OCI-LY7 (cell line): ENCODE measurements at regions not wholly inside any gene's neighbourhood (a gene's known extent, or its start where the extent isn't known, plus 50 kb on each side); places are given as distances from the start of the nearest gene placed in this dataset.

ENCODE experiments used
- BruUV-seq: library from RNA; stranded (reverse); fragments of 400-500 nt; replicated peaks from 2 replicates; lab custom pipeline; 2021; lab: Mats Ljungman, UMichigan
- CTCF ChIA-PET: fragments of 300-600 bp; sonication (Branson Sonifier 250); formaldehyde crosslinking; loops from one replicate; lab custom pipeline; 2022; ENCODE audit warnings: antibody characterized with exemption; ENCODE audit not compliant: unreplicated experiment; lab: Charles Lee
- POLR2A ChIA-PET: fragments of 300-600 bp; sonication (Branson Sonifier 250); formaldehyde crosslinking; loops from one replicate; lab custom pipeline; 2022; ENCODE audit warnings: antibody characterized with exemption; lab: Charles Lee
- DNase-seq: peaks from one replicate; pipeline ENCODE4 v3.0.0-alpha.2; 2015; ENCODE audit warnings: low spot score
- H2AFZ ChIP-seq: fragments of 200-600 bp; sonication (generic), shearing (Covaris generic); 2 replicates; pipeline ENCODE4 v1.6.1; 2014; ENCODE audit warnings: mild to moderate bottlenecking, antibody characterized with exemption, low read length, moderate library complexity
- H3K27ac ChIP-seq: fragments of 200-600 bp; sonication (generic); 2 replicates; pipeline ENCODE4 v1.5.1; 2014; ENCODE audit warnings: mixed run types, low read depth, mild to moderate bottlenecking, moderate library complexity, low read length, inconsistent platforms; ENCODE audit not compliant: poor library complexity, severe bottlenecking
- H3K36me3 ChIP-seq: fragments of 200-600 bp; sonication (generic); 2 replicates; pipeline ENCODE4 v1.6.1; 2014; ENCODE audit warnings: mild to moderate bottlenecking, antibody characterized with exemption, low read length, moderate library complexity, mixed read lengths; ENCODE audit not compliant: insufficient read depth
- H3K4me1 ChIP-seq: fragments of 200-600 bp; sonication (generic); 2 replicates; pipeline ENCODE4 v1.5.1; 2014; ENCODE audit warnings: mild to moderate bottlenecking, low read length; ENCODE audit not compliant: insufficient read depth, poor library complexity, severe bottlenecking
- H3K4me2 ChIP-seq: fragments of 200-600 bp; sonication (generic); 2 replicates; pipeline ENCODE4 v1.6.1; 2014; ENCODE audit warnings: mild to moderate bottlenecking, low read length
- H3K4me3 ChIP-seq: fragments of 200-600 bp; sonication (generic); 2 replicates; pipeline ENCODE4 v1.5.1; 2014; ENCODE audit warnings: mild to moderate bottlenecking, low read depth, low read length; ENCODE audit not compliant: poor library complexity, severe bottlenecking
- H3K79me2 ChIP-seq: fragments of 200-600 bp; sonication (generic); 2 replicates; pipeline ENCODE4 v1.6.1; 2016; ENCODE audit warnings: low read depth, mild to moderate bottlenecking, low read length, moderate library complexity, mixed read lengths; ENCODE audit not compliant: insufficient read depth
- H3K9me2 ChIP-seq: fragments of 200-600 bp; sonication (generic); 2 replicates; pipeline ENCODE4 v1.6.1; 2016; ENCODE audit warnings: mild to moderate bottlenecking, low read length, mixed read lengths; ENCODE audit not compliant: insufficient read depth
- H3K9me3 ChIP-seq: fragments of 200-600 bp; sonication (generic); 2 replicates; pipeline ENCODE4 v1.6.1; 2014; ENCODE audit warnings: mild to moderate bottlenecking, mixed run types, low read length, mixed read lengths
- H4K20me1 ChIP-seq: fragments of 200-600 bp; sonication (generic); 2 replicates; pipeline ENCODE4 v1.6.1; 2014; ENCODE audit warnings: mild to moderate bottlenecking, antibody characterized with exemption, low read length, moderate library complexity, mixed read lengths; ENCODE audit not compliant: insufficient read depth
- EZH2phosphoT487 ChIP-seq: fragments of 200-600 bp; sonication (generic); IDR thresholded peaks from 2 replicates; pipeline ENCODE4 v1.6.1; 2018; ENCODE audit warnings: low read depth, borderline replicate concordance, mild to moderate bottlenecking, mixed run types, antibody characterized with exemption, low read length, moderate library complexity, mixed read lengths
- intact Hi-C: fragments of 100-400 bp; cut with micrococcal nuclease; formaldehyde crosslinking; loops from one replicate; pipeline ENCODE4 v1.10.0; 2022; ENCODE audit not compliant: unreplicated experiment
- TF ChIP-seq, protein P1 (sequence below): fragments of 200-600 bp; sonication (generic); conservative IDR thresholded peaks from 2 replicates; pipeline ENCODE4 v1.5.1; 2014; ENCODE audit warnings: mild to moderate bottlenecking, antibody characterized with exemption, low read length, moderate library complexity, mixed read lengths

DNA sequence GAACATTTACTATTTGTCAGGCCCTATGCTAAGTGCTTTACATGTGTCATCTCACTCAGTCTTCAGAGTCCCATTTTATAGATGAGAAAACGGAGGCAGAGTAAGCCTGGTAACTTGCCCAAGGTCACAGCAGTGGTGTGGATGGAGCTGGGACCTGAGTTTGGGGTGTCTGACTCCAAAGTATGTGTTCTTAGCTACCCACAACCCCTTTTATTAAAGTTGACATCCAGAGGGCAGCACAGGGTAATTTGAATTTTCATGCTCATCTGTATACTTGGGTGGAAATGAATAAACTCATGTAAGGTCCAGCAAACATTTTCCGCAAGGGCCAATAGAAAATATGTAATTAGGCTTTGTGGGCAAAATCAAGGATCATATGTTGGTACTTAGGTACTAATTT is 93.4 kb upstream of the SLC25A48 start:
- H3K9me3 ChIP-seq, result no peaks in the 10 kb centered on the region
- no peaks in the 10 kb centered on the region for H3K4me1 ChIP-seq
- H3K27ac ChIP-seq, result no peak overlapping the region
- no TSS peak for BruUV-seq
- ChIA-PET CTCF (no interaction called here), POLR2A (no interaction called here)
- intact Hi-C loops, result no loop called here
- H4K20me1 ChIP-seq, result no peaks in the 10 kb centered on the region
- H3K9me2 ChIP-seq, result no peaks in the 10 kb centered on the region
- H3K36me3 ChIP-seq, result no peaks in the 10 kb centered on the region
- no peaks in the 10 kb centered on the region for H3K79me2 ChIP-seq
- no peak overlapping the region for H3K4me2 ChIP-seq
- H3K4me3 ChIP-seq, result no peak overlapping the region
- H2AFZ ChIP-seq, result no peak overlapping the region
- no peak for TF ChIP-seq EZH2phosphoT487
- TF ChIP-seq, protein P1, sequence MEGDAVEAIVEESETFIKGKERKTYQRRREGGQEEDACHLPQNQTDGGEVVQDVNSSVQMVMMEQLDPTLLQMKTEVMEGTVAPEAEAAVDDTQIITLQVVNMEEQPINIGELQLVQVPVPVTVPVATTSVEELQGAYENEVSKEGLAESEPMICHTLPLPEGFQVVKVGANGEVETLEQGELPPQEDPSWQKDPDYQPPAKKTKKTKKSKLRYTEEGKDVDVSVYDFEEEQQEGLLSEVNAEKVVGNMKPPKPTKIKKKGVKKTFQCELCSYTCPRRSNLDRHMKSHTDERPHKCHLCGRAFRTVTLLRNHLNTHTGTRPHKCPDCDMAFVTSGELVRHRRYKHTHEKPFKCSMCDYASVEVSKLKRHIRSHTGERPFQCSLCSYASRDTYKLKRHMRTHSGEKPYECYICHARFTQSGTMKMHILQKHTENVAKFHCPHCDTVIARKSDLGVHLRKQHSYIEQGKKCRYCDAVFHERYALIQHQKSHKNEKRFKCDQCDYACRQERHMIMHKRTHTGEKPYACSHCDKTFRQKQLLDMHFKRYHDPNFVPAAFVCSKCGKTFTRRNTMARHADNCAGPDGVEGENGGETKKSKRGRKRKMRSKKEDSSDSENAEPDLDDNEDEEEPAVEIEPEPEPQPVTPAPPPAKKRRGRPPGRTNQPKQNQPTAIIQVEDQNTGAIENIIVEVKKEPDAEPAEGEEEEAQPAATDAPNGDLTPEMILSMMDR, result peak; percentile 36; the same call in 1 of the 2 replicates
- DNase-seq, result no peak

DNA sequence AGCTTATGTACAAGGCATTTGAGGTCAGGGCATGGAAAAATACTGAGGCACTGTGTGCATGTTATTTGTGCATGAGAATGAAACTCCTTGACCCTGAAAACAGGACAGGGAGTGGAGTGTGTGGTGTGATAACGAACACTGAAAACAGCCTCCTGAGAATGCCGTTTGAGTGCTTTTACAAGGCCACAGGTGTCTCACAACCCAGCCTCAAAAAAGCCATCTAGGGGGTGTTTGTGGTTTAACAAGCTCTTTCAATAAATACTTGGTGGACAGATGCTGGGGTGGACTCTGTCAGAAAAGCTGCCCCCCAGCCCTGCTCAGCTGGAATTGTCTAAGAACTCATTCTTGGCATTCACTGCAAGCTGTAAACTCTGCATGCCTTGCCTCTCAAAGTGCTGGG is 94.0 kb upstream of the SLC25A48 start:
- Histone ChIP-seq H3K79me2 (no peaks in the 10 kb centered on the region), H3K9me2 (no peaks in the 10 kb centered on the region), H3K27ac (no peak overlapping the region), H3K4me2 (no peak overlapping the region), H3K9me3 (no peaks in the 10 kb centered on the region), H3K36me3 (no peaks in the 10 kb centered on the region), H3K4me3 (no peak overlapping the region), H3K4me1 (no peaks in the 10 kb centered on the region), H4K20me1 (no peaks in the 10 kb centered on the region), H2AFZ (no peak overlapping the region)
- intact Hi-C loops, result no loop called here
- no peak for TF ChIP-seq EZH2phosphoT487
- TF ChIP-seq, protein P1, result no peak
- no peak for DNase-seq
- CTCF ChIA-PET, result no interaction called here
- no TSS peak for BruUV-seq
- POLR2A ChIA-PET, result no interaction called here

DNA sequence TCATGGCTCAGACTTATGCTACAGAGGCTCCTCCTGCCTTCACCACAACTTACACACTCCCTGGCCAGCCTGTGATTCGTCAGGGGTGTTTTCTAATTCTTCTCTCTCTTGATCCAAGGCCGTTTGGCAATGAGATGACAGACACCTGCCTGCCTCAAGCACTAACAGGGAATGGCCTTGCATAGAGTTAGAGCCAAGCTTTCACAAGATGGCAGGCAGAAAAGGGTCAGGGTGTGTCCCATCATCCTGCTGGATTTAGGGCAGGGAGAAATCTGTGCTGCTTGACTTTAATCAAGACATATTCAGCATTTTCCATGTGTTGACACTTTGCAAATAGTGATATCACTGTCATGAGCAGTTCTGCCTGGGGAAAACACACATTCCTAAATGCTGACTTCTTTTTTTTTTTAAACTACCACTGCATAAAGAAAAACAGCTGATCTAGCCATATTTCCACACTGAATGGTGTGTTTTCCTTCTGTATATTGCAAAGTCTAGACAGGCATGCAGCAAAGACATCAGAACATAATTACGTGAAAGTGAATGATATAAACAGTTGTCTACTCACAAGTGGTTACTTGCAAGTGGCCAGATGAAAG is 95.0 kb upstream of the SLC25A48 start:
- no peak for DNase-seq
- Histone ChIP-seq H3K9me2 (no peaks in the 10 kb centered on the region), H2AFZ (no peak overlapping the region), H3K27ac (no peak overlapping the region), H3K4me2 (no peak overlapping the region), H3K4me1 (no peaks in the 10 kb centered on the region), H3K4me3 (no peak overlapping the region), H4K20me1 (no peaks in the 10 kb centered on the region), H3K36me3 (no peaks in the 10 kb centered on the region), H3K9me3 (no peaks in the 10 kb centered on the region), H3K79me2 (no peaks in the 10 kb centered on the region)
- no TSS peak for BruUV-seq
- CTCF ChIA-PET, result no interaction called here
- POLR2A ChIA-PET, result no interaction called here
- intact Hi-C loops, result no loop called here
- TF ChIP-seq EZH2phosphoT487, result no peak
- TF ChIP-seq, protein P1, result no peak
